SK-N-SH (cell line): ENCODE measurements at regions not wholly inside any gene's neighbourhood (a gene's known extent, or its start where the extent isn't known, plus 50 kb on each side); places are given as distances from the start of the nearest gene placed in this dataset.
"Not testable (repeated sequence)": the region's sequence is repeated elsewhere in the genome, so short reads cannot be mapped to it uniquely, and the experiment has no call there.

ENCODE experiments used
- FOSL2 ChIP-seq: IDR thresholded peaks from 2 replicates; pipeline ENCODE4 v1.4.0; 2012; ENCODE audit warnings: low read depth, mild to moderate bottlenecking, moderate library complexity, borderline replicate concordance
- MEF2A ChIP-seq: IDR thresholded peaks from 2 replicates; pipeline ENCODE4 v1.4.0; 2012; ENCODE audit warnings: low read depth, borderline replicate concordance
- POLR2AphosphoS5 ChIP-seq: IDR thresholded peaks from 2 replicates; pipeline ENCODE4 v1.6.1; 2012; ENCODE audit warnings: low read depth, low read length

GRCh38 chr9:93748827-93749226 is 172.4 kb downstream of the PHF2 start:
- not testable (repeated sequence) for TF ChIP-seq FOSL2, POLR2AphosphoS5, MEF2A
